Activated B cell treated with CpG ODN at 0.5 μM for 24 hours (primary cell): ENCODE measurements at regions not wholly inside any gene's neighbourhood (a gene's known extent, or its start where the extent isn't known, plus 50 kb on each side); places are given as distances from the start of the nearest gene placed in this dataset.

Source experiments
- ATAC-seq: fragments of 200-7000 bp; cut with Tn5 transposase; one replicate; pipeline ENCODE4 v1.10.0; 2021; ENCODE audit warnings: low read depth, mild to moderate bottlenecking, moderate library complexity
- CTCF ChIA-PET: fragments of 350-600 bp; sonication (Branson Sonifier 250); formaldehyde crosslinking; loops from one replicate; lab custom pipeline; 2021; ENCODE audit warnings: antibody characterized with exemption; lab: Charles Lee
- POLR2A ChIA-PET: fragments of 350-600 bp; sonication (Branson Sonifier 250); formaldehyde crosslinking; loops from one replicate; lab custom pipeline; 2021; ENCODE audit warnings: antibody characterized with exemption; lab: Charles Lee
- DNase-seq: peaks from one replicate; pipeline ENCODE4 v3.0.0; 2022
- H3K27ac Mint-ChIP-seq: one replicate; pipeline ENCODE4 v1.8.0; 2020; ENCODE audit warnings: mixed read lengths
- H3K27me3 Mint-ChIP-seq: one replicate; pipeline ENCODE4 v1.8.0; 2021; ENCODE audit warnings: mixed read lengths
- H3K36me3 Mint-ChIP-seq: one replicate; pipeline ENCODE4 v1.8.0; 2021; ENCODE audit warnings: low read depth, mixed read lengths
- H3K4me1 Mint-ChIP-seq: one replicate; pipeline ENCODE4 v1.8.0; 2021; ENCODE audit warnings: mixed read lengths
- H3K4me3 Mint-ChIP-seq: one replicate; pipeline ENCODE4 v1.8.0; 2020; ENCODE audit warnings: mild to moderate bottlenecking, mixed read lengths
- H3K9me3 Mint-ChIP-seq: one replicate; pipeline ENCODE4 v1.8.0; 2020; ENCODE audit warnings: mixed read lengths
- intact Hi-C: fragments of 100-400 bp; cut with micrococcal nuclease; formaldehyde crosslinking; loops from one replicate; pipeline ENCODE4 v1.15.1; 2024
- TF ChIP-seq, protein P1 (sequence below): fragments of 200-600 bp; IDR thresholded peaks from one replicate; pipeline ENCODE4 v1.8.0; 2022; ENCODE audit warnings: antibody characterized with exemption, mild to moderate bottlenecking

- POLR2A ChIA-PET, result no interaction called here
- no peaks in the 10 kb centered on the region for H3K4me1 Mint-ChIP-seq
- H3K27ac Mint-ChIP-seq, result no peak overlapping the region
- H3K36me3 Mint-ChIP-seq, result no peaks in the 10 kb centered on the region
- no peaks in the 10 kb centered on the region for H3K9me3 Mint-ChIP-seq
- CTCF ChIA-PET, result no interaction called here
- ATAC-seq (no peak), DNase-seq (no peak)
- H3K4me3 Mint-ChIP-seq, result no peak overlapping the region
- no peaks in the 10 kb centered on the region for H3K27me3 Mint-ChIP-seq
- TF ChIP-seq, protein P1, sequence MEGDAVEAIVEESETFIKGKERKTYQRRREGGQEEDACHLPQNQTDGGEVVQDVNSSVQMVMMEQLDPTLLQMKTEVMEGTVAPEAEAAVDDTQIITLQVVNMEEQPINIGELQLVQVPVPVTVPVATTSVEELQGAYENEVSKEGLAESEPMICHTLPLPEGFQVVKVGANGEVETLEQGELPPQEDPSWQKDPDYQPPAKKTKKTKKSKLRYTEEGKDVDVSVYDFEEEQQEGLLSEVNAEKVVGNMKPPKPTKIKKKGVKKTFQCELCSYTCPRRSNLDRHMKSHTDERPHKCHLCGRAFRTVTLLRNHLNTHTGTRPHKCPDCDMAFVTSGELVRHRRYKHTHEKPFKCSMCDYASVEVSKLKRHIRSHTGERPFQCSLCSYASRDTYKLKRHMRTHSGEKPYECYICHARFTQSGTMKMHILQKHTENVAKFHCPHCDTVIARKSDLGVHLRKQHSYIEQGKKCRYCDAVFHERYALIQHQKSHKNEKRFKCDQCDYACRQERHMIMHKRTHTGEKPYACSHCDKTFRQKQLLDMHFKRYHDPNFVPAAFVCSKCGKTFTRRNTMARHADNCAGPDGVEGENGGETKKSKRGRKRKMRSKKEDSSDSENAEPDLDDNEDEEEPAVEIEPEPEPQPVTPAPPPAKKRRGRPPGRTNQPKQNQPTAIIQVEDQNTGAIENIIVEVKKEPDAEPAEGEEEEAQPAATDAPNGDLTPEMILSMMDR, result no peak
- intact Hi-C loops, result no loop called here
These were observed 749.1 kb upstream of the POT1 start for GRCh38 chr7:125678771-125679170.

GRCh38 chr7:125675640-125676039, 746.0 kb upstream of the POT1 start:
- TF ChIP-seq, protein P1, result no peak
- Mint-ChIP-seq H3K27me3 (no peaks in the 10 kb centered on the region), H3K4me1 (no peaks in the 10 kb centered on the region), H3K9me3 (no peaks in the 10 kb centered on the region), H3K4me3 (no peak overlapping the region), H3K27ac (no peak overlapping the region), H3K36me3 (no peaks in the 10 kb centered on the region)
- no peak for ATAC-seq
- intact Hi-C loops, result no loop called here
- DNase-seq, result no peak
- ChIA-PET CTCF (no interaction called here), POLR2A (no interaction called here)

DNA sequence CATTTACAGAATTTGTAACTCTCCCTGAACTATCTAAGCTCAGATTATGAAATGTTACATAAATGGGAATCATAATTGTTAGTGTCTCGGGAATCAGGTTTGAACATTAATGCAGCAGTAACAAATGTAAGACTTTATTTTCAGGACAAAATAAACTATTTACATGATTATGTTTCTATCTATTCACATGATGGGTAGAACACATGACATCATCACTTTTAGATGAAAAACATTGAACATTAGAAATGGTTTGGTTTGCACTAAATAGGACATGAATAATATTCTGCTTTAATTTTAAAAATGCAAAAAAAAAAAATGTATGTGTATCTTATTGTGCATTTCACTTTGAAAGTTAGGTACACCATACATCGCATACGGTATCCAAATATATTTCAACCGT, 745.5 kb upstream of the POT1 start:
- TF ChIP-seq, protein P1, result no peak
- ATAC-seq, result no peak
- CTCF ChIA-PET, result no interaction called here

GRCh38 chr7:125670926-125671572, 741.4 kb upstream of the POT1 start:
- no peak overlapping the region for H3K4me3 Mint-ChIP-seq
- no peaks in the 10 kb centered on the region for H3K36me3 Mint-ChIP-seq
- intact Hi-C loops, result no loop called here
- no peaks in the 10 kb centered on the region for H3K9me3 Mint-ChIP-seq
- H3K27me3 Mint-ChIP-seq, result no peaks in the 10 kb centered on the region
- POLR2A ChIA-PET, result no interaction called here
- ATAC-seq, result no peak
- CTCF ChIA-PET, result interaction anchor here (1.6 kb wide), 1 partner anchor 612 kb away, joined by 4 read pairs; no protein-coding TSS in a partner anchor
- H3K27ac Mint-ChIP-seq, result no peak overlapping the region
- no peaks in the 10 kb centered on the region for H3K4me1 Mint-ChIP-seq
- DNase-seq, result no peak
- TF ChIP-seq, protein P1, result no peak

More for the DNA sequence above, 745.5 kb upstream of the POT1 start:
- POLR2A ChIA-PET, result no interaction called here
- Mint-ChIP-seq H3K9me3 (no peaks in the 10 kb centered on the region), H3K4me3 (no peak overlapping the region), H3K4me1 (no peaks in the 10 kb centered on the region), H3K36me3 (no peaks in the 10 kb centered on the region), H3K27me3 (no peaks in the 10 kb centered on the region), H3K27ac (no peak overlapping the region)
- intact Hi-C loops, result no loop called here
- DNase-seq, result no peak

- ChIA-PET POLR2A (no interaction called here), CTCF (no interaction called here)
- intact Hi-C loops, result no loop called here
- H3K9me3 Mint-ChIP-seq, result no peaks in the 10 kb centered on the region
- H3K4me1 Mint-ChIP-seq, result no peaks in the 10 kb centered on the region
- TF ChIP-seq, protein P1, result no peak
- no peak overlapping the region for H3K4me3 Mint-ChIP-seq
- H3K27ac Mint-ChIP-seq, result no peak overlapping the region
- ATAC-seq, result no peak
- H3K27me3 Mint-ChIP-seq, result no peaks in the 10 kb centered on the region
- no peaks in the 10 kb centered on the region for H3K36me3 Mint-ChIP-seq
- no peak for DNase-seq
These were observed 738.8 kb upstream of the POT1 start for GRCh38 chr7:125668321-125668993.
